ENCODE measurements at regions not wholly inside any gene's neighbourhood (a gene's known extent, or its start where the extent isn't known, plus 50 kb on each side); places are given as distances from the start of the nearest gene placed in this dataset.

GRCh38 chr10:35754519-35754918, 112.4 kb upstream of the FZD8 start:
- FAIRE-seq: no peak

- FAIRE-seq: no peak
These were observed 110.7 kb upstream of the FZD8 start for GRCh38 chr10:35752469-35753461.

GRCh38 chr10:35751347-35751746, 109.3 kb upstream of the FZD8 start:
- no peak for FAIRE-seq

GRCh38 chr10:35749230-35749629, 107.1 kb upstream of the FZD8 start:
- FAIRE-seq: no peak

- FAIRE-seq: no peak
These were observed 103.7 kb upstream of the FZD8 start for GRCh38 chr10:35745617-35746403.

- FAIRE-seq: no peak
These were observed 101.8 kb upstream of the FZD8 start for GRCh38 chr10:35743851-35744250.

- no peak for FAIRE-seq
These were observed 101.3 kb upstream of the FZD8 start for GRCh38 chr10:35743351-35743750.

- FAIRE-seq: no peak
These were observed 97.9 kb upstream of the FZD8 start for GRCh38 chr10:35739998-35740397.

- no peak for FAIRE-seq
These were observed 93.3 kb upstream of the FZD8 start for GRCh38 chr10:35735412-35735811.

- no peak for FAIRE-seq
These were observed 89.7 kb upstream of the FZD8 start for GRCh38 chr10:35731828-35732227.

- no peak for FAIRE-seq
These were observed 86.2 kb upstream of the FZD8 start for GRCh38 chr10:35728341-35728740.

- no peak for FAIRE-seq
These were observed 84.8 kb upstream of the FZD8 start for GRCh38 chr10:35726846-35727245.

GRCh38 chr10:35723992-35724391, 81.9 kb upstream of the FZD8 start:
- FAIRE-seq: no peak

GRCh38 chr10:35723059-35723458, 81.0 kb upstream of the FZD8 start:
- no peak for FAIRE-seq

- no peak for FAIRE-seq
These were observed 80.5 kb upstream of the FZD8 start for GRCh38 chr10:35722636-35723035.

GRCh38 chr10:35722226-35722625, 80.1 kb upstream of the FZD8 start:
- no peak for FAIRE-seq

GRCh38 chr10:35720366-35720765, 78.3 kb upstream of the FZD8 start:
- no peak for FAIRE-seq

GRCh38 chr10:35716776-35717175, 74.7 kb upstream of the FZD8 start:
- no peak for FAIRE-seq

- FAIRE-seq: no peak
These were observed 70.4 kb upstream of the FZD8 start for GRCh38 chr10:35712486-35712885.

GRCh38 chr10:35711615-35712411, 69.7 kb upstream of the FZD8 start:
- no peak for FAIRE-seq

GRCh38 chr10:35707642-35708425, 65.7 kb upstream of the FZD8 start:
- FAIRE-seq: no peak

GRCh38 chr10:35706959-35707358, 64.9 kb upstream of the FZD8 start:
- no peak for FAIRE-seq

Measured in endometrium (tissue), 2 donors.